GM12865 (cell line): ENCODE measurements at regions not wholly inside any gene's neighbourhood (a gene's known extent, or its start where the extent isn't known, plus 50 kb on each side); places are given as distances from the start of the nearest gene placed in this dataset.

Source experiments
- DNase-seq: peaks from one replicate; pipeline ENCODE4 v3.0.0; 2010; ENCODE audit warnings: low read depth
- H3K4me3 ChIP-seq: 2 replicates; pipeline ENCODE4 v1.5.1; 2011; ENCODE audit warnings: mild to moderate bottlenecking, low read depth, low read length, control low read depth
- CTCF ChIP-seq: IDR thresholded peaks from 2 replicates; pipeline ENCODE4 v1.5.1; 2011; ENCODE audit warnings: low read length, control low read depth, low read depth, inconsistent platforms; ENCODE audit not compliant: insufficient read depth; ENCODE audit errors: missing control alignments

GRCh38 chr20:16125816-16126215 is 447.4 kb downstream of the KIF16B start:
- H3K4me3 ChIP-seq, result no peak overlapping the region
- no peak for TF ChIP-seq CTCF
- no peak for DNase-seq

DNA sequence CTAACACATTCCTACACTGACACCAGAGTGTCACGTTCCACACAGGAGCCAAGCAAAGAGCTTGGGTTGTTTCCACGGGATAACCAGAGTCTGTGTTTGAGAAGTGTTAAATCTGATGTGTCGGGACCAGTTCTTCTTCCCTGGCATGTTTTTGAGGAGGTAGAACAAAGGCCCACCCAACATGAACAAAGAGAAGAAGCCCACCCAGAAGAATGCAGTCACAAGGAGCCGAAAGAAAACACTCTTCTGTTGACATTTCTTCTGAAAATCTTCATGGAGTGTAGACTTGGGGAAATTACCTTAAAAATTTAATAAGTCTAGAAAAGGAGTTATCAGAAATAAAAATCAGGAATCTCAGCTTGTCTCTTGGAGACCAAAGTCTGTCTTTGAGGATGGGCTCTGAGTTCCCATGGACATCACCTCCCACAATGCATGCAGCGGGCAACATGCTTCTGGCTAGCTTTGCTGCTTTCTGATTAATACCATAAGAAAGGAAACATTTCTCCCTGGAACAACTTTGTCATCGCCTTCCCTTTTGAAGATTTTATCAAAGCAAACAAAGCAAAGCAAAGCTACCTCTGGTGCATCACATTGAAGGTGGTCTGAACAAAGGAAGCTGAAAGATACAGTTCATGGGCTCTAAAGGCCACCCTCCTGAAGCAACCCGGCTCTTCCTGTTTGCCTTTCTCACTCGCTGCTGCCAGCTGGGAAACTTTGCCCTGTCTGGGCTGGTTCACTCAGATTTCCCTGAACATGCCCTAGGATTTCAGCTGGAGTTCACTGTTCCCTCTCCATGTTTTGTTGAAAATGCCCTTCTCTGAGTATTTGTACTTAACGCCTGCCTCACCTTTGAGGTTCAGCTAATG is 448.1 kb downstream of the KIF16B start:
- H3K4me3 ChIP-seq, result no peak overlapping the region
- no peak for TF ChIP-seq CTCF
- DNase-seq, result no peak

DNA sequence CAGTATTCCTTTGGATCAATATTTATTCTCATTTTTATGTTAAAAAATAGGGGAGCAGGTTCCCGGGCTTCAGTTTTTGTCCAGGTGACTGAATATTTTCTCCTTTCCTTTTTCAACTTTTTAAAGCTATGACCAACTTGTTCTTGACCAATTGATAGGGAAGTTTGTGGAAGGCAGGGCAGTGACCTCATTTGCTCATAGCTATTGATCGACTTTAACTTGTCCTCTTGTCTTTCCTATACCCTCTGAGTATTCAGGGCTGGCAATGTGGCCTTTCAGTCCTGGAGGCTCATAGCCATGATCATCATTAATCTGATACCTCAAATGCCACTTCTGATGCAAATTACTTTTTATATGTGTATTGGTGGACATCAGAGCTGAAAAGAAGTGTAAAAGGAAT is 448.8 kb downstream of the KIF16B start:
- no peak for TF ChIP-seq CTCF
- H3K4me3 ChIP-seq, result no peak overlapping the region
- no peak for DNase-seq

DNA sequence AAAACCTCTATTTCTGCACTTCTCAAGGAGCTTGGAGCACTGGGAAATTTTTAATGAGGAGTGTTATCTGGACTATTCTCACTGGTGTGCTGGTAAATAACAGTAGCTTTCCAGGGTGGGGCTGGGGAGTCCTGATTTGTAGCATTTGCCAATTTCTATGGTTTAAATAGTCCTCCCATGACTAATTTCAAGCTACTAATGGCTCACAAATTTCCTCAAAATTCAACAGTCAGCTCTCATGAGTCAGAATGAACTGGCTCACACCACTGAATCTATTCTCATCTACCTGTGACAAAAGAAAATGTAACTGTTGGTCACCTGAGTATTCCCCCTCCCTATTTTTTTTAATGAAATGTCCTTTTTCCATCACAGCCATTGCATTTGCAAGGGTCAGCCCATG is 449.6 kb downstream of the KIF16B start:
- no peak overlapping the region for H3K4me3 ChIP-seq
- TF ChIP-seq CTCF, result no peak
- DNase-seq, result no peak

DNA sequence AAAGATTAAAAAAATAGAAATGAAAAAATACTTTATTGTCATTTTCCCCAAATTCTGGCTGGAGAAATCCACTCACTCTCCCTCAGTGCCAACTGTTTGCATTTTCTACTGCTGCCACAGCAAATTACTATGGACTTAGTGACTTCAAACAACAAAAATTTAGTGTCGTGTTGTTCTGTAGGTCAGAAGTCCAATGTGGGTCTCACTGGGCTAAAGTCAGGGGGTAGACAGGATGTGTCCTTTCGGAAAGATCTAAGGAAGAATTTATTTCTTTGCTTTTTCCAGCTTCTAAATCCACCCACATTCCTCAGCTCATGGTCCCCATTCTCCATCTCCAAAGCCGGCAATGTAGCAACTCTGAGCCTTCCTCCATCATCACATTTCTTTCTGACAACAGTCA is 453.3 kb downstream of the KIF16B start:
- DNase-seq, result no peak
- TF ChIP-seq CTCF, result no peak
- no peak overlapping the region for H3K4me3 ChIP-seq

DNA sequence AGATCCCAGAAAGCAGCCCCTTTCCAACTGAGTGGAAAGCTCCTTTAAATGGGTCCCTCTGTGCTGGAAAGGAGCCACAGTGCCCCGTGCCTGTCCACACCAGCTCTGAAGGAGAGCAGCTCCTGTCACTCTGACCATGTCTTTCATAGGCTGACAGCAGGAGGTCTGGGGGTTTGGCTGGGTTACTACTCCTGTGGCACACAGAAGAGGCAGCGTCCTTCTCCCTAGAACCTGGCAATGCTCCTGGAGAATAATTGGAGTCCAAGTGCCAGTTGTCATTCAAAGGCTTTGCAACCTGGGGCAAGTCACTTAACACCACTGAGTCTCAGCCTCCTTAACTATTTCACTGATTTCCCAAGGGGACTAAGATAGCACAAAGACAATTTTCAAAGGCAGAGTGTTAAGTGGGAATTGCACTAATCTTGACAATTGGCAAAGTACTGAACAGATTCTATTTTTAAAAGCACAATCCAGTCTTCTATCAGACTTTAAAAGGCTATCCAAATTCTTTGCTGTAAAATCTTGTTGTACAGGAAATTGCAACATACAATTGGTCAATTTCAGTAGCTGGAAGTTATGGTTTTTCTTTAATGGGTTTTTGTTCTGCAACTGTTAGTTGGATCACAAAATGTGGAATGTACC is 457.2 kb downstream of the KIF16B start:
- DNase-seq, result no peak
- no peak for TF ChIP-seq CTCF

More for the DNA sequence above, 457.2 kb downstream of the KIF16B start:
- no peak overlapping the region for H3K4me3 ChIP-seq
